HG02588 (cell line): ENCODE measurements at regions not wholly inside any gene's neighbourhood (a gene's known extent, or its start where the extent isn't known, plus 50 kb on each side); places are given as distances from the start of the nearest gene placed in this dataset.
"Not testable (repeated sequence)": the region's sequence is repeated elsewhere in the genome, so short reads cannot be mapped to it uniquely, and the experiment has no call there.

Source experiments
- ATAC-seq: cut with Tn5 transposase; IDR thresholded peaks from one replicate; pipeline ENCODE4 v1.9.1; 2021; ENCODE audit warnings: mild to moderate bottlenecking, moderate library complexity; ENCODE audit not compliant: unreplicated experiment

DNA sequence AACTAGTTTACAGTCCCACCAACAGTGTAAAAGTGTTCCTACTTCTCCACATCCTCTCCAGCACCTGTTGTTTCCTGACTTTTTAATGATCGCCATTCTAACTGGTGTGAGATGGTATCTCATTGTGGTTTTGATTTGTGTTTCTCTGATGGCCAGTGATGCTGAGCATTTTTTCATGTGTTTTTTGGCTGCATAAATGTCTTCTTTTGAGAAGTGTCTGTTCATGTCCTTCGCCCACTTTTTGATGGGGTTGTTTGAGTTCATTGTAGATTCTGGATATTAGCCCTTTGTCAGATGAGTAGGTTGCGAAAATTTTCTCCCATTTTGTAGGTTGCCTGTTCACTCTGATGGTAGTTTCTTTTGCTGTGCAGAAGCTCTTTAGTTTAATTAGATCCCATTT is 77.1 kb upstream of the SLC7A14 start:
- ATAC-seq = not testable (repeated sequence)

- no peak for ATAC-seq
Observed at GRCh38 chr3:170660139-170660538, 74.3 kb upstream of the SLC7A14 start.

- ATAC-seq = no peak
Observed at GRCh38 chr3:170657312-170657711, 71.4 kb upstream of the SLC7A14 start.

- no peak for ATAC-seq
Observed at GRCh38 chr3:170656284-170656683, 70.4 kb upstream of the SLC7A14 start.

DNA sequence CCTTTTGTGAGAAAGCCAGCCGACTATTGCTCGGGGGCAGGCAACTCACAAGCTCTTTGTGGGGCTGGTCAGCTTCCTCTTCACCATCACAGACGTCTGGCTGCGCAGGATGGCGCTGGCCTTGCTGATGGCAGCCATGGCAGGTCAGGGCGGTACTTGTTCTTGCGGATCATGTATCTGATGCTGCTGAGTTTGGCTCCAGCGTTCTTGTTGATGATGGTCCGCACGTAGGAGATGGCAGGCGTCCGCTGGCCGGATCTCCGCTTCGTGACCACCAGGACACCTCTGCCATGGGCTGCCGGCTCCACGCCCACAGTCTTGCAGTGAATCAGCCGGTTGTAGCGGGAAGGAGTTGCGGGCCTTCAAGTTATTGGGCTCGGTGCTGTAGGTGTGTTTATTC is 67.9 kb upstream of the SLC7A14 start:
- no peak for ATAC-seq

DNA sequence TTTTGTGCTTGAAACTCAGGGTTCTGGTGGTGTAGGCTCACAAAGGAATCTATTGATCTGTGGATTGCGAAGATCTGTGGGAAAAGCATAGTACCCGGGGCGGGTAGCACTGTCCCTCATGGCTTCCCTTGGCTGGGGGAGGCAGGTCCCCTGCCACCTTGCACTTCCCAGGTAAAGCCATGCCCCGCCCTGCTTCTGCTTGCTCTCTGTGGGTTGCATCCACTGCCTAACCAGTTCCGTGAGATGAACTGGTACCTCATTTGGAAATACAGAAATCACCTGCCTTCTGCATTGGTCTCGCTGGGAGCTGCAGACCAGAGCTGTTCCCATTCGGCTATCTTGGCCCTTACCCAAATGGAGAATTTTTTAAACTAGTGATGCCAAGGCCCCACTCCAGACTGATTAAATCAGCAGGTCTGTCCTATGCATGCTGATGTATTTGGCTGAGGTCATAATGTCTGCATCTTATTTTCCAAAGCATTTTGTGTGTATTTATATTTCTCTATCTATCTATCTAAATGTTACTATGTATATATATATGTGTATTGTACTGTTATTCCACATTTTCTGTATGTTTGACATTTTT is 65.5 kb upstream of the SLC7A14 start:
- ATAC-seq = no peak

DNA sequence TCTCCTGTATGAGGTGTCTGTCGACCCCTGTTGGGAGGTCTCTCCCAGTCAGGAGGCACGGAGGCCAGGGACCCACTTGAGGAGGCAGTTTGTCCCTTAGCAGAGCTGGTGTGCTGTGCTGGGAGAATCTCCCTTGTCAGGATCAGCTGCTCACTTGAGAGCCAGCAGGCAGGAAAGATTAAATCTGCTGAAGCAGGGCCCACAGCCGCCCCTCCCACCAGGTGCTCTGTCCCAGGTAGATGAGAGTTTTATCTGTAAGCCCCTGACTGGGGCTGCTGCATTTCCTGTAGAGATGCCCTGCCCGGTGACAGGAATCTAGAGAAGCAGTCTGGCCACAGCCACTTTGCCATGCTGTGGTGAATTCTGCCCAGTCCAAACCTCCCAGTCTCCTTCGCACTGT is 64.7 kb upstream of the SLC7A14 start:
- ATAC-seq = not testable (repeated sequence)

GRCh38 chr3:170644711-170645110 is 58.8 kb upstream of the SLC7A14 start:
- ATAC-seq = no peak

GRCh38 chr3:170643831-170644230 is 58.0 kb upstream of the SLC7A14 start:
- no peak for ATAC-seq

GRCh38 chr3:170642882-170643601 is 57.2 kb upstream of the SLC7A14 start:
- ATAC-seq = no peak

DNA sequence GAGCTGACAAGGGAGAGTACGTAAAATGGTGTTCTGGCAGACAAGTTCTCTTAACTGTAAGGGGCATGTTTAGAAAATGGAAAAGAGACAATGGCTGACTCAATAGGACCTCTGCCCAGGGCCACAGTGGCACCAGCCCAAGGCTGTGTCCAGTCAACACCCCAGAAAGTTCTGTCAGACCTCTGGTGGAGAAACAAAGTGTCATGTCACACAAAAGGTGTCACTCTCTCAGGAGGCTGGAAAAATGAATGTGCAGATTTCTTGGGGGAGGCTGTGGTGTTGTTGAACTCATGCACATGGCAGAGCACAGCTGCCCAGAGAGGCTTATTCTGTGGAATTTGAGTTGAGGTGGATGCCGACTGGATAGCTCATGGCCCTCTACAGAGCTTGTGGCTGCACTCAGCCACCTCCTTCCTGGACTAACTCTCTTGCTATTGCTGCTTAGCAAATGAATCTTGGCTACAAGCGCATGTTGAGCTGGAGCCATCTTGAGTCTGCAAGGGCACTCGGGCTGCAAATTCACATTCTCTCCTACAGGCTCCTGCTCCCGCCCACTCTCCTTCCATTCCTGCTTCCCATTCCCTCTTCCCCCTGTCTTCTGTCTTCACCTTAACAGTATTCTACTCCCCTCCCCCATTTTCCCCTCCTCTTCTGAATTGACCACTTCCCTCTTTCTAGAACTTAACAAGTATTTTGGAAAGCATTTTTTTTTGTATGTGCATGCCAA is 55.8 kb upstream of the SLC7A14 start:
- no peak for ATAC-seq

DNA sequence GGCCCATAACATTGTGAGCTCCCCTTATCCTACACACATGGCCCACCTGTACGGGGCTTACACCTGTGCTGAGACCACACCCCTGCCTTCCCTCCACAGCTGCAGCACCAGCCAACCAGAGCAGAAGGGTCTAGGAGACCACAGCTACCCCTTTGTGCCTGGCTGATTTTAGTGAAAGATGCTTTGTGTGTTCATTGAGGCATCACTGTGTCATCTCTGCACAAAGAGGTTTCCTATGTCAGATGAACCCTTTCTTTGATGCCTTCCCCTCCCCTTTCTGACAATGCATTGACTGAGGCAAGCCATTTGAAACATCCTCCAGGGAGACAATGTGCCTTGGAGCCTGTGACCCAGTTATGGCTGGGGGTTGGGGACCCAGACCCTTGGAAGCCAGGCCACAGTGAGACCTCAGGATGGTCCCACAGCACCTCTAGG is 54.9 kb upstream of the SLC7A14 start:
- ATAC-seq = no peak

DNA sequence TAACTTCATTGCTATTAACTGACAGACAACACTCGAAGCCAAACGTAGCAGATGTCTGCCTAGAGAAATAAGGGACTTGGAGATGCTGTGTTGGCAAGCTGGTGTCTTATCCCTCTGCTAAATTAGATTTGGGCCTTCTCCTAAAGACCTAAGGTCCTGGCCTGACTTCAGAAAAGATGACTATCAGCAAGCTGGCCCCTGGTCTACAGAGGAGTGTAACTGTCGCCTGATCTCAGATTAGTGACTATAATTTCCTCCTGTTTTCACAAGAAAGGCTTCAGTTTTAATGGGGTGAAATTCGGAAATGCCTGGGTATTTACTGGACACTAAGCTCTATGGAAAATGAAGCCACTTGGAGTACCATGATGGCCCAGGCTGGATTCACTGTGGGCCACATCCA is 53.1 kb upstream of the SLC7A14 start:
- no peak for ATAC-seq

- no peak for ATAC-seq
Observed at GRCh38 chr3:170637306-170637705, 51.4 kb upstream of the SLC7A14 start.

DNA sequence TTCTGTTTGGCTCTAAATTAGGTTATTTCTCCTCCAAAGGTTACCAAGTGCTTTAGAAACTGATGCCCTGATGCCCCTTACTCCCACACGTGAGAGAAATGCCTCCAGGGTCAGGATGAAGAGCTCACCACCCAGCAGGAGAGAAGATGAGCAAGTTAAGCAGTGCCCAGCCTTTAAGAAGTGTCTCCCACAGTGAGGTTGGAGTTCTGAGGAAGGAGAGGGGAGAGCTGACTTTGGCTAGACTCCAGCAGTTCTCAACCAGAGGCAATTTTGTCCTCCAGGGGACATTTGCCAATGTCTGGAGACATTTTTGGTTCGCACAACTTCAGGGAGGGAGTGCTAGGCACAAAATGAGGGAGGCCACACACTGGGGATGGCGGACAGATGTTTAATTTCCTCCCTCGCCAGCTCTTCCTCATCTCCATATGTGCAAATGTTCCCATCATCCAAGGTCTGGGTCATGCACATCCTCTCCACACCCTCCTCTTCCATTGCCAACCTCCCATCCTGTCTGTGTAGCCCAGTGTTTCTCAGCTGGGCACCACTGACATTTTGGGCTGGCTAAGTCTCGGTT is 50.6 kb upstream of the SLC7A14 start:
- no peak for ATAC-seq
